GM10266 (cell line): ENCODE measurements at regions not wholly inside any gene's neighbourhood (a gene's known extent, or its start where the extent isn't known, plus 50 kb on each side); places are given as distances from the start of the nearest gene placed in this dataset.

Experiments used
- DNase-seq: peaks from one replicate; pipeline ENCODE4 v3.0.0; 2012; ENCODE audit errors: extremely low spot score
- TF ChIP-seq, protein P1 (sequence below): IDR thresholded peaks from 2 replicates; pipeline ENCODE4 v1.5.1; 2012; ENCODE audit warnings: mild to moderate bottlenecking, low read depth; ENCODE audit not compliant: control insufficient read depth, insufficient read depth; ENCODE audit errors: missing control alignments

DNA sequence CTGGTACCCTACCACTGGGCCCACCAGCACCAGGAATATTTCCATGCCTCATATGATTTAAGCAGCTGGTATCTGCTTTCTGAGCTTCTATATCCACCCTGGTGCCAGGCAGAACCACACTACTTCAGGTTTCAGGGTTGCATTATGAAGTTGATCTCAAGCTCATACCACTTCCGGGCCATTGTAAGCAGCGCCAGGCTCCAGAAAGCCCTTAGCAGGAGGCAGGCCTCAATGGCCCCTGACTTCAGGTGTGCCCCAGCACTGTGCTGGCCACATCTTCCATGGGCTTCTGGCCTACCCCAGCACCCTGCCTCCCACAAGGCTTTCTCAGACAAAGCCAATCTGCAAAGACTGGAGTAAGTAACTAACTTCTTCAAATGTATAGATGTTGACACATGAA lies 391.3 kb upstream of the GRM3 start:
- DNase-seq, result no peak
- TF ChIP-seq, protein P1, sequence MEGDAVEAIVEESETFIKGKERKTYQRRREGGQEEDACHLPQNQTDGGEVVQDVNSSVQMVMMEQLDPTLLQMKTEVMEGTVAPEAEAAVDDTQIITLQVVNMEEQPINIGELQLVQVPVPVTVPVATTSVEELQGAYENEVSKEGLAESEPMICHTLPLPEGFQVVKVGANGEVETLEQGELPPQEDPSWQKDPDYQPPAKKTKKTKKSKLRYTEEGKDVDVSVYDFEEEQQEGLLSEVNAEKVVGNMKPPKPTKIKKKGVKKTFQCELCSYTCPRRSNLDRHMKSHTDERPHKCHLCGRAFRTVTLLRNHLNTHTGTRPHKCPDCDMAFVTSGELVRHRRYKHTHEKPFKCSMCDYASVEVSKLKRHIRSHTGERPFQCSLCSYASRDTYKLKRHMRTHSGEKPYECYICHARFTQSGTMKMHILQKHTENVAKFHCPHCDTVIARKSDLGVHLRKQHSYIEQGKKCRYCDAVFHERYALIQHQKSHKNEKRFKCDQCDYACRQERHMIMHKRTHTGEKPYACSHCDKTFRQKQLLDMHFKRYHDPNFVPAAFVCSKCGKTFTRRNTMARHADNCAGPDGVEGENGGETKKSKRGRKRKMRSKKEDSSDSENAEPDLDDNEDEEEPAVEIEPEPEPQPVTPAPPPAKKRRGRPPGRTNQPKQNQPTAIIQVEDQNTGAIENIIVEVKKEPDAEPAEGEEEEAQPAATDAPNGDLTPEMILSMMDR, result no peak

DNA sequence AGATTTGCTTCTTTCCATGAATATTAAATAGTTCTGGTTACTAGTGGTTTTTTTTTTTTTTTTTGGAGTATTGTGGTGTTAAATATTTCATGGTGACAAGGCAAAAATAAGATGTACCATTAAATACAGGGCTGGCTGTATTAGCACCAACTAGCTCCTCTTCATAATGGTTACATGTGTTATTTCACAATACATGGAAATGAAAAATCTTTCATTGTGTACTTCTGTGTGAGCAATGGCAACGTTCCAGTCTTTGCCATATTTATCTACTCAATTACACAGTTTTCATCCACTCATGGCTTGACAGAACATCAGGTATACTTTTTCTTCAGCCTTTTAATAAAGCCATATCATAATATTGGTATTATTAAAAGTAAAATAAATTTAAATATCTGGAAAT lies 394.7 kb upstream of the GRM3 start:
- TF ChIP-seq, protein P1, result no peak
- no peak for DNase-seq

DNA sequence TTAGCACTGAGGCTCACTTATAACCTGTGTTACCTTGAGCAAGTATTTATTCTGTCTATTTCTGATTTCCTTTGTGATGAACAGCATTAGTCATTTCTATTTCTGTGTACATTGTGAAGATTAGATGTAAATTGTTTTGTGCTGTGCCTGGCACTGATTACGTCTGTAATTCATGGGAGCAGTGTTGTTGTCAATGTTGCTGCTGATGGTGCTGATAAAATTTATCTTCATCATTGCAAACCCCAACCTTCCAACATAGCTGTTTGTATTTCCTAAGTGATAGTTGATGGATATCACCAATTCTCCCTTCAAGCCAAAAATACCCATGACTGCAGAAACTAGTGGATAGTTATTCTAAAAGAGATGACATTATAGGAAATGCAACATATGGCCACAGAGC lies 400.5 kb upstream of the GRM3 start:
- no peak for DNase-seq
- TF ChIP-seq, protein P1, result no peak

DNA sequence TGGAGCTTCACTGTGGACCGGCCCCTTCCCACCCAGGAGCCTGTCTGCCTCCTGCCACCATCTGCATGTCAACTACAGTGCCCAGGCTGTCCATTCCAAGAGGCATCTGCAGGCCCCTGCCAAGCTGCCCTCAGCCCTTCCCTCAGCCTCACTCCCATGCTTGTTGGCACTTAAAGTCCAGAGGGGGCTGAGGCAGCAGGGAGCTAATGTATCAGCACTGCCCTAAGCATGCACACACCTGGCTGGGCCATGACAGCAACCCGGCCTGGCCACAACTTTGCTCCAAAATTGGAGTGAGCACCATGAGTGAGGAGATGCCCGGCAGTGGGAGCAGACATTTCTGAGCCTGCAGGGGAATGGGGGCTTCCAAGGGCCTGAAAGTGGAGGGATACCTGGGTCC lies 417.5 kb upstream of the GRM3 start:
- no peak for DNase-seq
- TF ChIP-seq, protein P1, result no peak

DNA sequence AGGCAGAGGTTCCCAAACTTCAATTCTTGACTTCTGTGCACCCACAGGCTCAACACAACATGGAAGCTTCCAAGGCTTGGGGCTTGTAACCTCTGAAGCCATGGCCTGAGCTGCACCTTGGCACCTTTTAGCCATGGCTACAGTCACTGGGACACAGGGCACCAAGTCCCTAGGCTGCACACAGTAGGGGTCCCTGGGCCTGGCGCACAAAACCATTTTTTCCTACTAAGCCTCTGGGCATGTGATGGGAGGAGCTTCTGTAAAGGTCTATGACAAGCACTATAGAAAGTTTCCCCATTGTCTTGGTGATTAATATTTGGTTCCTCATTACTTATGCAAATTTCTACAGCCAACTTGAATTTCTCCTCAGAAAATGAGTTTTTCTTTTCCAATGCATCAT lies 420.9 kb upstream of the GRM3 start:
- DNase-seq, result no peak
- TF ChIP-seq, protein P1, result no peak

DNA sequence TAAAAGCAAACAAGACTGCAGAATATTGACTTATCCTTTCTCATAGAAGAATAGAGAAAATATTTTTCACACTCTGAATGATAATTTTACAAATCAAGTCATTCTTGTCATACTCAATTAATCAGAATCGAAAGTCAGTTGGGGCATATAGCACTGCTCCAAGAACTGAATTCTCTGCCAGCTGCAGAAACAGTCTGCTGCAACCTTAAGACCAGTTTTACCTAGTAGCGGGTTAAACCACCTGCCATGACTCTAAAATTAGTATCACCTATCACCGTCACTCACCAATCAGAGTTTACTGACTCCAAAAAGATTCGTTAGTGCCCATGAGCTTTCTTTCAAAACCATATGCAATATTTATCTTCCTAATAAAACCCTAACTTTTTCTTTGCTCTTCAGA lies 429.0 kb upstream of the GRM3 start:
- no peak for DNase-seq
- TF ChIP-seq, protein P1, result no peak

DNA sequence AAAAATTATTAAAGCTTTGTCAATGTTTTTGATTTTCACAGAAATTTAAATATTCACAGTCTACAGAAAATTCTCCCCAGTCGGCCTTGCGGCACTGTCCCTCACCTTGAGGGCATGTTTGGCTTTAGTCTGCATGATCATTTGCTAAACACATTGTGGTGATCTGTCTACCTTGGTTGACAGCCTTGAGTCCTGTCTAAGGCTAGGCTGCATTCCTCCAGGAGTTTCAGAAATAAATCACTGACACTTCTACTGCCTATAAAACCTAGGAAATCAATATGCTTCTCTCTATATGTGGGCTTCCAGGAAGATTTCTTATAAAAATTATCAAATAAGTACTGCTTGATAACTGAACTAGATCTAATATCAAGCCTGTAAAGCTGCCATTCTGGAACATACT lies 430.7 kb upstream of the GRM3 start:
- no peak for DNase-seq
- TF ChIP-seq, protein P1, result no peak
